H1 (cell line): ENCODE measurements at regions not wholly inside any gene's neighbourhood (a gene's known extent, or its start where the extent isn't known, plus 50 kb on each side); places are given as distances from the start of the nearest gene placed in this dataset.

Experiments used
- CTCF ChIA-PET: fragments of 300-600 bp; sonication (Branson Sonifier 250); formaldehyde crosslinking; loops from one replicate; lab custom pipeline; 2021; ENCODE audit not compliant: partially characterized antibody; lab: Charles Lee
- POLR2A ChIA-PET: fragments of 300-600 bp; sonication (Branson Sonifier 250); formaldehyde crosslinking; loops from one replicate; lab custom pipeline; 2021; ENCODE audit warnings: inconsistent platforms; ENCODE audit not compliant: partially characterized antibody; lab: Charles Lee
- DNase-seq, 2 experiments: peaks; one replicate each; pipeline versions ENCODE4 v3.0.0 to v3.0.0-alpha.2; 2010 to 2022; ENCODE audit warnings: low spot score in 2 of 2, low read depth in 1 of 2, mixed read lengths in 1 of 2
- FAIRE-seq: peaks from 2 replicates; lab custom pipeline; 2011; peaks lifted over from hg19 to GRCh38; lab: Jason Lieb, UNC
- H2AFZ ChIP-seq: 2 replicates; pipeline ENCODE4 v1.8.1; 2012; ENCODE audit warnings: low read length, inconsistent platforms
- H2AK5ac ChIP-seq: 2 replicates; pipeline ENCODE4 v1.6.1; 2013; ENCODE audit warnings: low read depth, low read length
- H2BK120ac ChIP-seq: replicated peaks from 2 replicates; pipeline ENCODE3; 2013; ENCODE audit warnings: low read depth, low read length, inconsistent platforms
- H2BK12ac ChIP-seq: 2 replicates; pipeline ENCODE4 v1.6.1; 2013; ENCODE audit warnings: low read depth, low read length
- H2BK15ac ChIP-seq: 2 replicates; pipeline ENCODE4 v1.6.1; 2013; ENCODE audit warnings: low read length
- H2BK20ac ChIP-seq: 2 replicates; pipeline ENCODE4 v1.6.1; 2013; ENCODE audit warnings: low read length
- H2BK5ac ChIP-seq: 2 replicates; pipeline ENCODE4 v1.6.1; 2013; ENCODE audit warnings: low read depth, low read length
- H3K14ac ChIP-seq: 2 replicates; pipeline ENCODE4 v1.6.1; 2013; ENCODE audit warnings: inconsistent platforms; ENCODE audit not compliant: insufficient read length
- H3K18ac ChIP-seq: 2 replicates; pipeline ENCODE4 v1.6.1; 2013; ENCODE audit warnings: low read length; ENCODE audit errors: extremely low read depth
- H3K23ac ChIP-seq: 2 replicates; pipeline ENCODE4 v1.6.1; 2013; ENCODE audit warnings: inconsistent platforms; ENCODE audit not compliant: insufficient read length
- H3K23me2 ChIP-seq: 2 replicates; pipeline ENCODE4 v1.6.1; 2013; ENCODE audit warnings: low read depth, low read length
- H3K27ac ChIP-seq: 2 replicates; pipeline ENCODE4 v1.6.1; 2011; ENCODE audit warnings: low read depth, low read length, inconsistent platforms
- H3K27me3 ChIP-seq, 4 experiments: replicated peaks in 1 of 4; 1 replicate in 1 of 4; 2 replicates in 3 of 4; pipeline versions ENCODE4 v1.6.1 to v1.8.1; 2011 to 2013; ENCODE audit warnings: low read length in 3 of 4, mild to moderate bottlenecking in 3 of 4, inconsistent platforms in 2 of 4, mixed read lengths in 2 of 4, moderate library complexity in 1 of 4; ENCODE audit not compliant: control insufficient read depth in 3 of 4, insufficient read depth in 3 of 4; ENCODE audit errors: extremely low read depth in 1 of 4
- H3K36me3 ChIP-seq, 4 experiments: 2 replicates each; pipeline versions ENCODE4 v1.6.1 to v1.8.1; 2011 to 2013; ENCODE audit warnings: mild to moderate bottlenecking in 4 of 4, low read length in 3 of 4, moderate library complexity in 2 of 4, control low read depth in 1 of 4, inconsistent platforms in 1 of 4; ENCODE audit not compliant: insufficient read depth in 4 of 4, control insufficient read depth in 2 of 4
- H3K4ac ChIP-seq: replicated peaks from 2 replicates; pipeline ENCODE3; 2013; ENCODE audit warnings: low read length, low read depth, mixed read lengths, inconsistent platforms; ENCODE audit not compliant: insufficient read length
- H3K4me1 ChIP-seq, 4 experiments: replicated peaks in 1 of 4; 1 replicate in 1 of 4; 2 replicates in 3 of 4; pipeline versions ENCODE4 v1.6.1 to v1.8.1; 2011 to 2013; ENCODE audit warnings: low read length in 3 of 4, inconsistent platforms in 2 of 4, mixed read lengths in 1 of 4; ENCODE audit not compliant: insufficient read depth in 4 of 4, control insufficient read depth in 3 of 4
- H3K4me2 ChIP-seq, 2 experiments: 2 replicates each; pipeline versions ENCODE4 v1.6.1 to v1.8.1; 2011 to 2013; ENCODE audit warnings: low read depth in 2 of 2, low read length in 2 of 2, control low read depth in 1 of 2, inconsistent platforms in 1 of 2, mild to moderate bottlenecking in 1 of 2; ENCODE audit not compliant: insufficient read depth in 1 of 2
- H3K4me3 ChIP-seq, 4 experiments: fragments of 200-600, 300-600 bp in 1 of 4; sonication (generic), shearing (Covaris generic), sonication (Bioruptor Twin) in 1 of 4; 2 replicates each; pipeline versions ENCODE4 v1.5.1 to v1.8.1; 2011 to 2016; ENCODE audit warnings: low read length in 4 of 4, low read depth in 3 of 4, control low read depth in 2 of 4, inconsistent platforms in 2 of 4, mild to moderate bottlenecking in 2 of 4, mixed read lengths in 1 of 4, moderate library complexity in 1 of 4; ENCODE audit not compliant: insufficient read depth in 2 of 4; ENCODE audit errors: extremely low read depth in 1 of 4
- H3K56ac ChIP-seq: replicated peaks from 2 replicates; pipeline ENCODE3; 2013; ENCODE audit warnings: low read depth, mild to moderate bottlenecking, mixed read lengths, low read length, inconsistent platforms; ENCODE audit not compliant: insufficient read length
- H3K79me1 ChIP-seq: 2 replicates; pipeline ENCODE4 v1.6.1; 2013; ENCODE audit warnings: low read depth, low read length, control low read depth
- H3K79me2 ChIP-seq, 2 experiments: 2 replicates each; pipeline versions ENCODE4 v1.6.1 to v1.8.1; 2012 to 2013; ENCODE audit warnings: low read length in 2 of 2, mild to moderate bottlenecking in 2 of 2, inconsistent platforms in 1 of 2; ENCODE audit not compliant: insufficient read depth in 2 of 2, control insufficient read depth in 1 of 2
- H3K9ac ChIP-seq, 4 experiments: replicated peaks in 1 of 4; 1 replicate in 1 of 4; 2 replicates in 3 of 4; pipeline versions ENCODE4 v1.6.1 to v1.8.1; 2011 to 2013; ENCODE audit warnings: low read depth in 3 of 4, low read length in 3 of 4, control low read depth in 2 of 4, mild to moderate bottlenecking in 2 of 4, moderate library complexity in 2 of 4, inconsistent platforms in 1 of 4; ENCODE audit errors: extremely low read depth in 1 of 4
- H3K9me3 ChIP-seq, 2 experiments: 2 replicates each; pipeline versions ENCODE4 v1.6.1 to v1.8.1; 2012 to 2013; ENCODE audit warnings: mild to moderate bottlenecking in 2 of 2, moderate library complexity in 2 of 2, control low read depth in 1 of 2, inconsistent platforms in 1 of 2, low read depth in 1 of 2, low read length in 1 of 2, mixed read lengths in 1 of 2; ENCODE audit not compliant: insufficient read depth in 2 of 2
- H4K20me1 ChIP-seq, 2 experiments: replicated peaks in 1 of 2; 2 replicates each; pipeline versions ENCODE3 to v1.8.1; 2011 to 2013; ENCODE audit warnings: inconsistent platforms in 2 of 2, low read length in 2 of 2, mild to moderate bottlenecking in 1 of 2; ENCODE audit not compliant: insufficient read depth in 2 of 2, control insufficient read depth in 1 of 2
- H4K5ac ChIP-seq: 2 replicates; pipeline ENCODE4 v1.6.1; 2013; ENCODE audit warnings: low read length, low read depth, mixed read lengths, inconsistent platforms; ENCODE audit not compliant: insufficient read length
- H4K8ac ChIP-seq: 2 replicates; pipeline ENCODE4 v1.8.0; 2013; ENCODE audit warnings: mild to moderate bottlenecking, moderate library complexity, low read length, inconsistent platforms; ENCODE audit not compliant: insufficient read depth; ENCODE audit errors: extremely low read depth
- H4K91ac ChIP-seq: replicated peaks from 2 replicates; pipeline ENCODE3; 2013; ENCODE audit warnings: low read length, mixed read lengths, inconsistent platforms; ENCODE audit not compliant: insufficient read length
- GTF2F1 ChIP-seq: IDR thresholded peaks from 2 replicates; pipeline ENCODE4 v1.6.1; 2012; ENCODE audit warnings: low read depth, low read length, improper control_type of control experiment, borderline replicate concordance
- HDAC6 ChIP-seq: IDR thresholded peaks from one replicate; pipeline ENCODE4 v1.7.1; 2012; ENCODE audit warnings: low read depth, mild to moderate bottlenecking, inconsistent platforms, low read length, moderate library complexity
- JUND ChIP-seq: IDR thresholded peaks from 2 replicates; pipeline ENCODE4 v1.6.1; 2011; ENCODE audit warnings: mild to moderate bottlenecking, improper control_type of control experiment, low read length
- SUZ12 ChIP-seq: fragments of 200-600 bp; sonication (generic); IDR thresholded peaks from 2 replicates; pipeline ENCODE4 v1.6.1; 2012; ENCODE audit warnings: mild to moderate bottlenecking, inconsistent platforms, low read length, moderate library complexity, mixed read lengths
- TAF7 ChIP-seq: optimal IDR thresholded peaks from 2 replicates; pipeline ENCODE3; 2011; ENCODE audit warnings: low read depth, mild to moderate bottlenecking, inconsistent platforms, low read length, moderate library complexity, borderline replicate concordance
- WGBS, 2 experiments: shearing (Covaris generic) in 1 of 2; methylation state at CpG; one replicate each; pipeline versions ENCODE4 v1.1.6 to v1.1.7; 2013 to 2015; ENCODE audit warnings: low lambda C conversion rate in 2 of 2, mixed read lengths in 2 of 2, inconsistent platforms in 1 of 2, low coverage in 1 of 2, missing lambda C conversion rate in 1 of 2; ENCODE audit not compliant: insufficient replicate concordance in 2 of 2, insufficient coverage in 1 of 2, insufficient read length in 1 of 2; ENCODE audit errors: extremely low coverage in 1 of 2, missing lambda C conversion rate in 1 of 2; 5-methylcytosine and 5-hydroxymethylcytosine counted together

- Histone ChIP-seq H3K56ac (no peak overlapping the region), H4K5ac (no peak overlapping the region), H3K4me1 (no peaks in the 10 kb centered on the region), H4K20me1 (no peaks in the 10 kb centered on the region), H2BK15ac (no peak overlapping the region), H3K23ac (no peak overlapping the region), H3K4me2 (no peak overlapping the region), H2BK12ac (no peak overlapping the region), H2BK20ac (no peak overlapping the region), H3K18ac (no peak overlapping the region), H4K91ac (no peak overlapping the region), H2BK120ac (no peak overlapping the region), H3K79me2 (no peaks in the 10 kb centered on the region), H3K4ac (no peak overlapping the region), H4K8ac (no peak overlapping the region), H3K9me3 (no peaks in the 10 kb centered on the region), H3K36me3 (no peaks in the 10 kb centered on the region), H3K4me3 (no peak overlapping the region), H2BK5ac (no peak overlapping the region), H3K9ac (no peak overlapping the region), H2AK5ac (no peak overlapping the region), H3K27me3 (no peaks in the 10 kb centered on the region), H3K27ac (no peak overlapping the region), H3K79me1 (no peaks in the 10 kb centered on the region), H3K14ac (no peak overlapping the region), H3K23me2 (no peaks in the 10 kb centered on the region), H2AFZ (no peak overlapping the region; the same call in 1 of the 2 replicates)
- TF ChIP-seq GTF2F1 (no peak), JUND (no peak), TAF7 (no peak), SUZ12 (no peak), HDAC6 (no peak)
- DNase-seq (no peak), FAIRE-seq (no peak)
- CTCF ChIA-PET = interaction anchor here (0.6 to 1.8 kb wide), 4 partner anchors 53 to 1283 kb away, joined by 3 to 4 read pairs (median 3); no protein-coding TSS in a partner anchor
- WGBS, 2 experiments = 90% methylated on average over 1 of the region's 1 CpG; no CpG with 5 or more reads in 1 of the 2 experiments
- POLR2A ChIA-PET = no interaction called here
Measured at GRCh38 chr12:47417955-47418354, 287.9 kb downstream of the RPAP3 start.
